ENCODE measurements at regions not wholly inside any gene's neighbourhood (a gene's known extent, or its start where the extent isn't known, plus 50 kb on each side); places are given as distances from the start of the nearest gene placed in this dataset.

GRCh38 chr14:96630281-96630680 is 128.1 kb downstream of the PAPOLA start (continued):
- TF ChIP-seq CHD7 (IDR thresholded peaks at IDR 0.05; ENCODE audit: insufficient replicate concordance, low read length) (no peak), KDM4A (IDR thresholded peaks at IDR 0.05; ENCODE audit: low read depth, low read length, severe bottlenecking) (no peak), SUZ12 (IDR thresholded peaks at IDR 0.05; ENCODE audit: low read length) (no peak), CBX5 (IDR thresholded peaks at IDR 0.05; ENCODE audit: low read depth, low read length) (no peak), RAD21 (IDR thresholded peaks at IDR 0.05 in 1 of 2, conservative IDR thresholded peaks at IDR 0.05 in 1 of 2; ENCODE audit: low read depth in 2 of 2, low read length in 2 of 2) (no peak)
